HG02884 (cell line): ENCODE measurements at regions not wholly inside any gene's neighbourhood (a gene's known extent, or its start where the extent isn't known, plus 50 kb on each side); places are given as distances from the start of the nearest gene placed in this dataset.
"Not testable (repeated sequence)": the region's sequence is repeated elsewhere in the genome, so short reads cannot be mapped to it uniquely, and the experiment has no call there.

Experiments
- ATAC-seq: cut with Tn5 transposase; IDR thresholded peaks from one replicate; pipeline ENCODE4 v1.9.1; 2021; ENCODE audit warnings: mild to moderate bottlenecking, moderate library complexity; ENCODE audit not compliant: unreplicated experiment

DNA sequence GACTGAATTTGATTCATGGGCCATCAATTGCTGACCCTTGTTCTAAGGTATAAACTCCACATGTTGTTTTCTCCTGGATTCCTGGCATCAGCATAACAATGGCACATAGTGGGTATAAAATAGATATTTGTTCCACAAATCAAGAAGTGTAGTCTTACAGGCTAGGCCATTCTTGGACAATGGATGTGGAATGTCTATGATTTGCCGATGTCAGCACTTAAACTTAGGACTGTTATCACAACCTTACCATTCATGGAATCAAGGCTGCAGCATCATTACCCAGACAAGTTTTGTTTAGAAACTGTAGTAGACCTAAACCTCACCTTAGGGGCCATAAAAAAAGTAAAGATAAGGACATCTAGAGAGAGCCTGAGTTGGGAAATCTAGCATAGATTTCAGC is 680.0 kb downstream of the BRINP1 start:
- ATAC-seq = no peak

DNA sequence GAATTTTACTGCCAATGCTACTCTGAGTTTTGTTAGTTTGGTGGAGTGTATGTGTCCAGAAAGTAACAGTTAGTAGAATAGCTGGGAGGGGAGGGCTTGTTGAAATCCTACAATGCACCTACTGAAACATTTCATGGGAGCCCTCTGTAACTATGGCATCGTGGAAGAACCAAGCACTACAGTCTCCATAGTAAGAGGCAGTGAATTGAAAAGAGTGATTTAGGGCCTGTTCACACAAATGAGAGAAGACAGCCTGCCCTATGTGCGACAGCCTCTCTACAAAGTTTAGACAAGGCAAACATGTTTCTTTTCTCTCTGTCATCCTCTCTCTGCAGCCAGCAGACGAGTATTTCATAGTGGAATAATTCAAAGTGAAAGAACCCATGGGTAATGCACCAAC is 676.6 kb downstream of the BRINP1 start:
- no peak for ATAC-seq

DNA sequence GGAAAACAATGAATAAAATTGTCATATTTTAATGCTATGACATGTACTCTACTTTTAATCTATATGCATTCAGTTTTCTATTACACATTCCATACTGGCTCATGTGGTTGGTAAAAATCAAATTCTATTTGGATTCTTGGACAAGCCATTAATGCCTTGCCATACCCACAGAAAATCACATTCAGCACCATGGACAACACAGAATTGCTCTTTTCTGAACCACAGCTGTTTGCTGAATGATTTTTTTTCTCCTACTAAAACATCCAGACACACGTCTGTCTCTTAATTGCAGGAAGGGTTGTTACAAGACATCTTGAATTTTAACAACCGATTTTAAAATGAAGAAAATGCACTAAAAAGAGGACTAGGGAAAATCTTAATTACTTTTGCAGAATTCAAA is 675.6 kb downstream of the BRINP1 start:
- ATAC-seq = no peak

DNA sequence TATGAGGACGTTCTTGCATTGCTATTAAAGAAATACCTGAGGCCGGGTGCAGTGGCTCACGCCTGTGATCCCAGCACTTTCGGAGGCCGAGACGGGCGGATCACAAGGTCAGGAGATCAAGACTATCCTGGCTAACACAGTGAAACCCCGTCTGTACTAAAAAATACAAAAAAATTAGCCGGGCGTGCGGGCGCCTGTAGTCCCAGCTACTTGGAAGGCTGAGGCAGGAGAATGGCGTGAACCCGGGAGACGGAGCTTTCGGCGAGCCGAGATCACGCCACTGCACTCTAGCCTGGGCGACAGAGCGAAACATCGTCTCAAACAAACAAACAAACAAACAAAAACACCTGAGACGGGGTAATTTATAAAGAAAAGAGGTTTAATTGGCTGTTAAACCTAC is 674.0 kb downstream of the BRINP1 start:
- not testable (repeated sequence) for ATAC-seq

DNA sequence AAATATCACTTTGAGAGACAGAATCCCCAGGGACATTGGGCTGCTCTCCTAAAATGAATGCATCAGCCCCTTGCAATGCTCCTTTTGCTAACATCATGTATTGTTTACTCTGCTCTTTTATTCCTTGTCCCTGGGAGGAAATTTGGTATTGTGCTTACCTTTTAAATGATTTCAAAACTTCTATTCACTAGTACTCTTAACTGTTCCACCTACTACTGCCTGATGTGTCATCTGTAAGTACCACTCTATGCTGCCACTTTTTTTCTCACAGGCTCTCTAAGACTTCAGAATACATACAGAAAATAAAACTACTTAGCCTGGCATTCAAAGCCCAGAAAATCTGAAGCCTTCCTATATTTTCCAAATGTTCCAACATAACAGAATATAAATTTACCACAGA is 667.2 kb downstream of the BRINP1 start:
- no peak for ATAC-seq

DNA sequence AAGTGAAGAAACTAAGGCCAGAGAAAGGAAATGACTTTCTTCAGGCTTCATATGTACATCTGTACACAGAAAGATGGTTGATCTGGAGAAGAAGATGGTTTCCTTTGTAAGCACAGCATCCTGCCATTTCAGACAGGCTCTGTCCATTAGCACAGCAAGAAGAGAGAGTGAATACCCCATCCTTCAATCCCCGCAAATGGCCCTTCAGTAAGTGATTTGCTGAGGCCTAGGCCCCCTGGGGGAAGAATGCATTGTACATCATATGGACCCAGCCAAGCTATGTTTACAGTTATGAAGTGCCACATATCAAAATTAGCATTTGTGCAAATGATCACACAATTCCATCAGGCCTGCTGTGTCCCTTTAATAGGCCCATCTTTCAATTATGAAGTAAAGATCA is 657.4 kb downstream of the BRINP1 start:
- no peak for ATAC-seq

DNA sequence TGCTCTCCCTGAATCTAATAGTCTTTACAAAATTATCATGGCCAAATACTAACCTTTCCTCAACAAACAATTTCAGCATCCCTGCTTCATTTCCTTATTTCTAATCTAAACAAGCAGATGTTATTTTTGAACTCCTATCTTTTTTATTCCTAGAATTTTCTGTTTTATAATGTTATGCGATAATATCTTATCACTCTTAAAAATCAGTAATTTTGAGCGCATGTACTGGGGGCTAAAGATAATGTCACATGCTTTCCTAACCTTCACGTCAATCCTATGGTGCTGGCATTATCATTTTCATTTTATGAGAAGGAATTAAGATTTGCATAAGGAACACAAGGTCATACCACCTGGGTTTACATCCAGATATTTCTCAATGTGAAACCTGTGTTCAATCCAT is 648.0 kb downstream of the BRINP1 start:
- no peak for ATAC-seq

DNA sequence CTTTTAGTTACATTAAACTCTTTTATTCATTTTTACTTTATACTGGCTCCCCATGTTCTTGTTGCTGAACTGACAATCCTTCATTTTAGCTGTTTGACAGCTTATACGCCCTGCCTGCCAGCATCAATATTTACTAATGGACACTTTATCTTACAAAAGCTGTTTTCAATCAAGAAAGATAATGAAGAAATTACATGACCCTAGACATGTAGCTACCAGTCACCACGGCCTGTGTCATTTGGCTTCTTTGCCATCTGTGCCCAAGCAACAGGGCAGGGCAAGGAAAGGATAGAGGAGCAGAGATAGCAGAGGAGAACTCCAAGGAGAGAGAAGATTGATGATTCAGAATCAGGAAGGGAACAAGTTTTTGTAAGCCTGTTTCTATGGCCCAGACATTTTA is 647.3 kb downstream of the BRINP1 start:
- no peak for ATAC-seq

DNA sequence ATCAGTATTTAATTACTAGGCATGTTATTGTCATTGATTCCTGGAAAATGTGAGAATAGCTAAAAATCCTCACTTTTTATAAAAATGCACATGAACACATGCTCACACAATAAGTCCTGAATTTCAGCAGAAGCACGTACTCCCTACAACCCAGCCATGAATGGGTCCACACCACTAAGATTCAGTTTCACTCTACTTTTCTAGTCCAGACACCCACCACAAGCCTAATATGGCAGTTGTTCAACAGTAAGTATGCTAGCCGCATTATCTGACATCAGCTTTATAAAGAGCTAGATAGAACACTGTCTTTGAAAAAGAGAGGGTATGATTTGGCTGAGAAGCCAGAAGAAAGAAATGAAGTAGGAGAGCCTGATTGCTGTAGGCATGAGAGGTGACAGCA is 639.3 kb downstream of the BRINP1 start:
- ATAC-seq = no peak

DNA sequence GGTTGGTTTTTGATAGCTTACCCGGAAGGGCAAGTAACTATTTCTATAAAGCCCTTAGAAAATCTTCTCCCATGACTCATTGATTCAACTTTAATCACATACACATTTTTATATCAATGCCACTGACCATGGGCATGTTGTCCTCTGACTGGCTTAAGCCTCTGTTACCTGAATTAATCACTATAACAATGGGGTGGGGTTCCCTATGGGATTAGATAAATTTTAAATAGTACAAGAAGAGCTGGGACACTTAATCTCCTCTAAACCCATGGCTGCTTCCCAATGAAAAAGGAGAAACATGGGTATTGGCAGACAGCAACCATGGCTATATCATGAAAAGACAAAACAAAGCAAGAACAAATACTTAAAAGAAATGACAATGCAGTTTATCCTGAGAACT is 636.2 kb downstream of the BRINP1 start:
- no peak for ATAC-seq

DNA sequence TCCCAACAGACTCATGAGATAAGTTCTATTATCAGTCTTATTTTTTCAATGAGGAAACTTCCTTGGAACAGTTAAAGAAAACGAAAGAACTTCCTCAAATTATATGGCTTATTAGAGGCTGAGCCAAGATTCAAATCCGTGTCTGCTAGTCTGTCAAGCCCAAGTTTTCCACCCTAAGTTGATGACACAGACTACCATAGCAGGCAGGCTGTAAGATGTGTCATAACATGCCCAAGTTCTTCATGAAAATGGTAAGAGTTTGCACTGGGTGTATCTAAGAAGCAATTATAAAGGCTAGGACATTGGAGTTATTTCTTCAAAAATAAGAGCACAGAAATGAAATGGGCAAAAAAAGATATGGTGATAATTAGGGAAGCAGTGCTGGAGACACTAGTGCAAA is 634.5 kb downstream of the BRINP1 start:
- no peak for ATAC-seq

DNA sequence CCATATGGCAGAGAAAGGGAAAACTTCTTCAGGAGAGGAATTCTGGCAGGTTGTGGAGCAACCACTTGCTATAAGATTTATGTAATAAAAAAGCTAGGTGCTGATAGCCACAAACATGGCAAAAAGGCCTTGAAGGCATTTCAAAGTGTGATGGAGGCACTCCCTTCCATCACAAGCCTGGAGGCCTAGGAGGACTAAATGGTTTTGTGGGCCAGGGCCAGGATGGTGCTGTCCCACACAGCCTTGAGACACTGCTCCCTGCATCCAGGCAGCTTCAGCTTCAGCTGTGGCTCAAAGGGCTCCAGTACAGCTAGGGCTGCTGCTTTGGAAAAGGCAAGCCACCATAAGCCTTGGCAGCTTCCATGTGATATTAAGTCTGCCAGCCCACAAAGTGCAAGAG is 632.8 kb downstream of the BRINP1 start:
- ATAC-seq = no peak

DNA sequence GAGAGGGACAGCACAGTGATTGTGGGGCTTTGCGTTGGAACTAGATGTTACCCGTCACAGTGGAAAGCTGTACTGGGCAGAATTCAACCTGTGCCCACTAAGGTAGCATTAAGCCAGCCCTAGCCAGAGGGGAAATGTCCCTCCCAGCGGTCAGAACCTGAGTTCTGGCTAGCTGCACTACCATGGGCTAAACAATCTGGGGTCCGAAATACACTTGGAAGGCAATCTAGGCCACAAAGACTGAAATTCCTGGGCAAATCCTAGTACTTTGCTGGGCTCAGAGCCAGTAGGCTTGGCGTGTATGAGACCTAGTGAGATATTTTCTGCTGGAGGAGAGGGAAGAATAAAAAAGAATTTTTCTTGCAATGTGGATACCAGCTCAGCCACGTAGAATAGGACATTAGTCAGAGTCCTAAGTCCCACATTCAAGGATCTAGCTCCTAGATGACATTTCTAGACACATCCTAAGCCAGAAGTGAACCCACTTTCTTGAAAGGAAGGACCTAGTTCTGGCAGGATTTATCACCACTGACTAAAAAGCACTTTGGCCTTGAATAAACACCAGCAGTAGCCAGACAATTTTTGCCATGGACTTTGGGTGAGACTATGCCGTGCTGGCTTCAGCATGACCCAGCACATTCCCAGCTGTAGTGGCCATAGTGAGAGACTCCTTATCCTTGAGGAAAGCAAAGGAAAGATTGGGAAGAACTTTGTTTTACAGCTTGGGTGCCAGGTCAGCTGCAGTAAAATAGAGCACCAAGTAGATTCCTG is 618.0 kb downstream of the BRINP1 start:
- ATAC-seq = no peak

DNA sequence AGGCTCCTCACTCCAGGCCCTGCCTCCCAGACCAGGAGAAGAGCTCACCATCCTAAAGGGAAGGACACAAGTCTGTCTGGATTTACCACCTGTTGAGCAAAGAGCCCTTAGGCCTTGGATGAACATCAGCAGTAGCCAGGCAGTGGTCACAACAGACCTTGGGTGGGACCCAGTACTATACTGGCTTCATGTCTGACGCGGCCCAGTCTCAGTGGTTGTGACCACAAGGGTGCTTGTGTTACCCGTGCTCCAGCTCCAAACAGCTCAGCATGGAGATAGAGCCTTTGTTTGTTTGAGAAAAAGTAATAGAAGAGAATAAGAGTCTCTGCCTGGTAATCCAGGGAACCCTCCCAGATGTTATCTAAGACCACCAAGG is 617.4 kb downstream of the BRINP1 start:
- no peak for ATAC-seq

DNA sequence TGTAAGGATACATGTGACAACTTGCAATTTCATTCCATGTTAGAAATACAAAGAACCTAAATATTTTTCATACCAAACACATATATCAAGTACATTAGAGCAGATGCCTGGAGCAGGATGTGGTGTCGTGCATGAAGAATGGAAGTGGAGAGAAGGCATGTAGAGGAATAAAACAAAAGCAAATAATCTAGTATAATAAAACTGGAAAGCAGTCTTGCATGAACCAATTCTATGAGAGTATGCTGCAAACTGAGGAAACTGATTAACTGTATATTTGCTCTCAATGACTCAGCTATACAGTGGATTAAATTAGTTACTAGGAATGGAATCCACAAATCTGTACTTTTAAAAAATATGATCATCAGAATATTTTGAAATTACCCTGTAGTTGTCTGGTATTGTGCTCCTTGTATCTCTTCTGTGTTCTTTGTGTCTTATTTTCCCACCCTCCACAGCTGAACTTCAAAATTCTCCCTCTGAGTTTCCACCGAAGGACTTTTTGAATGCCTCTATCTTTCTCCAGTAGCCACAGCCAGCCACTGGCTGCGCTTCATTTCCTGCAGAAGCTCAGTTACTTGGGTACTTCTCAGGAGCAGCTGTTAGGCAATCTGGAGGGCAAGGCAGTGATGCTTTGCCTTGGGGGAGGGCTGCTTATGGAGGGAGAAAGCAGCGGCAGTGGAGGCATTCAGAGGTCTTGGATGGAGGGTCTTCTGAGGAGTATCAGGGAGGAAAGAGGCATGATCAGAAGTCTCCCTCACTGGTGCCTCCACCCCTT is 608.0 kb downstream of the BRINP1 start:
- no peak for ATAC-seq

DNA sequence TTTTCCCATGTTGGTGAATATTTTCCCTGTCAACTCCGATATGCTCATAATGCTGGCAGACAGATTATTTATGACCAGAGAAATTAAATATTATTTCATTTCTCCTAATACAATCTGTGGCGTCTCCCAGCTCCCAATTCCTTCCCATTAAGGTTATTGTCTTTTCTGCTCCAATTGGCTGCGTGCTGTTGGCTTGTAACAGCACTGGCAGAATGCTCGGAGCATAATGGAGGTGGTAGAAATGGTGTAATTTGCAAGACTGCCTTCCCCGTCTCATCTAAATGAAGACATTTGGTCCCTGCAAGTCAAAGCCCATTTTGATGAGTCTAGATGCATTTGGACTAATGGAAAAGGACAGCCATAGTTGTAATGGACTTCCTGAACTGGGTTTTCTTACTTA is 601.7 kb downstream of the BRINP1 start:
- no peak for ATAC-seq

DNA sequence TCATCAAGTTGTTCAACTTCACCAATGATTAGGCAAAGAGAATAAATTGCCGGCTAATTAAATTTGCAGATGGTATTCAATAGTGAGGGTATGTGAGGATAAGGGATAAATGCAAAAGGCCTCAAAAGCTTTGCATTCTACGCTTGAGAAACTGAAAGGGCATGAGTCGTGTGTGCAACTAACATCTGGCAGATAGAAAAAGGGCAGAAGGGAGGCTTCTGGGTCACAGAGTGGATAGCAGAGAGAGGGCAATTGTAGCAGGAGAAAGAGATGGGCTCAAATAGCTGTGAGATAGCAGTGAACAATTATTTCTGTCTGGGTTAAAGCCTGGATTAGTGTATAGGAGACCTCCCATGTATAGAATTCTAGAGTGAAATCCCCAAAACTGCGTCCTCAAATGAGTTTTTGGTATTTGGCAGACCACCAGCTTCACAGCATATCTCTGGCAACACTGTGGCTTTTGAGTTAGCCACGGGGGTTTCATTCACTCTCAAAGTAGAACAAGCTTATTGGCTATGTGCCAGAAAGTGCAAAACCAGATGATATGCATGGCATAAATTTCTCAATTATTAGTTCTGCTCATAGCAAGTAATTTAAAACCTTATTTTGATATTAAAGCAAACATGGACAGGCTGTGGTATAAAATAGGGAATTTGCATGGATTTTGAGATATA is 586.3 kb downstream of the BRINP1 start:
- ATAC-seq = no peak

DNA sequence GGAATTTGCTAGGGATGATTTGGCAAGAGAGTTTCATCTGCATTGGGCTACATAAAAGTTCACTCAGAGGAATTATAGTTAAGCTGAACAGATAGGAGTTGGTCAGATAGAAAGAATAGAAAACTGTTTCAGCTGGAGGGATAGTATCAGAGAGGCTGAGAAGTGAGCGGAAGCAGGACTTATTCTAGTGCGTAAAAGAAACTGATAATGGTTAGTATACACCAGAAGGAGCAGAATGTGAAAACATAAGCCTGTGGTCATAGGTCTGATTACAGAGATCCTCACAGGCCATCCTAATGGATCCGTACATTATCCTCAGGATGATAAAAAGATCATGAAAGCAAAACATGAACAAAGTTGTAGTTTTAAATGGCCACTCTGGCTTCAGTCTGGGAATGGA is 585.2 kb downstream of the BRINP1 start:
- ATAC-seq = no peak

DNA sequence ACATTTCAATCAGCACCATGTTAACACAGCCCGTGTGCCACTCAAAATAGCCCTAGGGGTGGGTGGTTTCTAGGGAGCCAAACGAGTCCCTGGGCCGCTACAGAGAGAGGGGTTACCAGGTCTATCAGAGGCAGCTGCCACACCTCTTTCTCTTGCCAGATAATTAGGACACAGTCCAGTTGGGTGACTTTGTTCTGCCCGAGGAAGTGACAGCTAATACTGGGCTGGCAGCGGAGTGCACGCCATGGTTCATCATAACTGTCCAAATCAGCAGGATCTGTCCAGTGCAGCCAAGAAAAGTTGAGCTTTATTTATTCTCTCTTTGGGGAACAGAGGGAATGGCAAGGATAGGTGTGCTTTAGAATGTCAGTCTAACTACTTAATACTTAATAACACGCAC is 583.8 kb downstream of the BRINP1 start:
- ATAC-seq = no peak

DNA sequence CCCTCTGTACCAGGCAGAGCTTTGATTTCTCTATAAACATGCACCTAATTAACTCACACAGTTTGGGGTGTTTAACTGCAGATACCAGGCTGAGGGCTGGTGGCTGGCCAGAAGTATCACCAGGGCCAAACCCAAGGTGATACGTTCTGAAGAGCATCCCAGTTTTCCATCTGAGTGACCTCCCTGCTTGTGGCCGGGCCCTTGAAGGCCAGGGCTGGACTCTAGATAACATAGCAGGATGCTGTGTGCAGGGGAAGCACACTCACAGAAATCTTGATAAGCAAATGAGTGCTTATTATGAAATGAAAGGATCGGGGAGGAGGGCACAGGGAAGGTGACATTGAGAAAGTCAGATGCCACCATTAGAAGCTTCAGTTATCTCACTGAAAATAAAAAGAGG is 582.4 kb downstream of the BRINP1 start:
- ATAC-seq = no peak

DNA sequence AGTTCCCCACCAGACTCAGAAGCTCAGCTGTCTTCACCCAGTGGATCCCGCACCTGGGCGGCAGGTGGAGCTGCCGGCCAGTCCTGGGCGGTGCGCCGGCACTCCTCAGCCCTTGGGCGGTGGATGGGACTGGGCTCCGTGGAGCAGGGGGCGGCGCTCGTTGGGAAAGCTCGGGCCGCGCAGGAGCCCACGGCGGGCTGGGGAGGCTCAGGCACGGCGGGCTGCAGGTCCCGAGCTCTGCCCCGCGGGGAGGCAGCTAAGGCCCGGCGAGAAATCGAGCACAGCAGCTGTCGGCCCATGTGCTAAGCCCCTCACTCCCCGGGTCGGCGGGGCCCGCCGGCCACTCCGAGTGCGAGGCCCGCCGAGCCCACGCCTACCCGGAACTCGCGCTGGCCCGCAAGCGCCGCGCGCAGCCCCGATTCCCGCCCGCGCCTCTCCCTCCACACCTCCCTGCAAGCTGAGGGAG is 560.0 kb downstream of the BRINP1 start:
- ATAC-seq = no peak

DNA sequence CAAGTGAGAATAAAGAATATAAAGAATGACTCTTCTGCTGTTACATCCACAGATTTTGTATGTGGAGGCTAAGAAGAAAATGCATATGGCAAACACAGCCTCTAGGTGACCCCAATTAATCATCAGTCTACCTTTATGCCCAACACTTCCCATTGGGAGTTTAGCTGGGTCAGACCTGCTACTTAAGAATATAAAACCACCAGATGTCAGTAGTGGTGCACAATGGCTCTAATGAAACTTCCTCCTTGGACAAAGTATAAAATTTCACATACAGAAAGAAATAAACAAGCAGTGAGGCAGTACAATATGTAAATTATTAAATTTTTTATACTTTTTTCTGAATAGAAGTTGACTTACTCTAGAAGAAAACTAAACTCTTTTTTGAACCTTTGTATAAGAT is 539.9 kb downstream of the BRINP1 start:
- ATAC-seq = no peak
